GM12878 (cell line): ENCODE measurements at regions not wholly inside any gene's neighbourhood (a gene's known extent, or its start where the extent isn't known, plus 50 kb on each side); places are given as distances from the start of the nearest gene placed in this dataset.

Experiments
- ATAC-seq: fragments of 200-7000 bp; cut with Tn5 transposase; 3 replicates; pipeline ENCODE4 v1.9.1; 2020; ENCODE audit warnings: mild to moderate bottlenecking, moderate library complexity
- BruUV-seq: library from RNA; stranded (reverse); fragments of 400-500 nt; replicated peaks from 2 replicates; lab custom pipeline; 2021; lab: Mats Ljungman, UMichigan
- CTCF ChIA-PET: fragments of 300-600 bp; sonication (Branson Sonifier 250); formaldehyde crosslinking; extraction: SDS; loops from one replicate; lab custom pipeline; 2021; ENCODE audit warnings: inconsistent platforms; lab: Yijun Ruan, JAX
- POLR2A ChIA-PET: fragments of 350-600 bp; formaldehyde crosslinking; extraction: SDS; loops from one replicate; lab custom pipeline; 2021; ENCODE audit warnings: inconsistent platforms; lab: Charles Lee
- RAD21 ChIA-PET: fragments of 300-600 bp; sonication (Branson Sonifier 250); formaldehyde crosslinking; loops from one replicate; lab custom pipeline; 2023; ENCODE audit warnings: antibody characterized with exemption; ENCODE audit not compliant: unreplicated experiment; lab: Charles Lee
- SMC1A ChIA-PET: fragments of 300-600 bp; sonication (Branson Sonifier 250); formaldehyde crosslinking; loops from one replicate; lab custom pipeline; 2023; ENCODE audit not compliant: unreplicated experiment, uncharacterized antibody; lab: Charles Lee
- DNase-seq: peaks from one replicate; pipeline ENCODE4 v3.0.0-alpha.2; 2011; ENCODE audit warnings: low read depth, low spot score
- FAIRE-seq: peaks from 3 replicates; lab custom pipeline; 2011; peaks lifted over from hg19 to GRCh38; lab: Jason Lieb, UNC
- H2AFZ ChIP-seq: 2 replicates; pipeline ENCODE4 v1.6.0; 2011; ENCODE audit warnings: low read depth, low read length, control low read depth; ENCODE audit not compliant: control insufficient read depth
- H3K27ac ChIP-seq: 2 replicates; pipeline ENCODE4 v1.5.1; 2011; ENCODE audit warnings: control low read depth; ENCODE audit not compliant: control insufficient read depth, insufficient read depth
- H3K27me3 ChIP-seq, 2 experiments: replicated peaks in 1 of 2; 2 replicates each; pipeline versions ENCODE4 v1.6.0 to v1.6.1; 2011; ENCODE audit warnings: low read length in 1 of 2; ENCODE audit not compliant: control insufficient read depth in 2 of 2, insufficient read depth in 2 of 2
- H3K36me3 ChIP-seq, 2 experiments: 2 replicates each; pipeline ENCODE4 v1.5.1; 2011; ENCODE audit warnings: low read length in 1 of 2; ENCODE audit not compliant: control insufficient read depth in 2 of 2, insufficient read depth in 2 of 2
- H3K4me1 ChIP-seq: 2 replicates; pipeline ENCODE4 v1.6.1; 2011; ENCODE audit warnings: mild to moderate bottlenecking, low read length, moderate library complexity, mixed read lengths; ENCODE audit not compliant: control insufficient read depth, insufficient read depth
- H3K4me2 ChIP-seq: 2 replicates; pipeline ENCODE4 v1.6.0; 2011; ENCODE audit warnings: control low read depth; ENCODE audit not compliant: control insufficient read depth, insufficient read depth
- H3K4me3 ChIP-seq: fragments of 200-600 bp; sonication (generic); 2 replicates; pipeline ENCODE4 v1.5.1; 2016
- H3K79me2 ChIP-seq: 2 replicates; pipeline ENCODE4 v1.6.0; 2011; ENCODE audit warnings: low read length; ENCODE audit not compliant: control insufficient read depth, insufficient read depth
- H3K9ac ChIP-seq: 2 replicates; pipeline ENCODE4 v1.8.0; 2011; ENCODE audit warnings: low read length, control low read depth, mixed read lengths; ENCODE audit not compliant: control insufficient read depth, insufficient read depth
- H3K9me3 ChIP-seq: replicated peaks from 3 replicates; pipeline ENCODE4 v1.5.1; 2011; ENCODE audit warnings: mild to moderate bottlenecking, low read length; ENCODE audit not compliant: control insufficient read depth, insufficient read depth
- H4K20me1 ChIP-seq: 2 replicates; pipeline ENCODE4 v1.6.0; 2011; ENCODE audit not compliant: control insufficient read depth, insufficient read depth
- IKZF1 ChIP-seq: fragments of 450-650 bp; conservative IDR thresholded peaks from 2 replicates; pipeline ENCODE4 v1.6.1; 2017; ENCODE audit warnings: antibody characterized with exemption, mild to moderate bottlenecking
- IKZF2 ChIP-seq, 2 experiments: fragments of 450-650 bp; IDR thresholded peaks; 2 replicates each; pipeline ENCODE4 v1.6.1; 2017; ENCODE audit warnings: mild to moderate bottlenecking in 2 of 2, moderate library complexity in 2 of 2
- JUNB ChIP-seq: IDR thresholded peaks from 2 replicates; pipeline ENCODE4 v1.6.1; 2016; ENCODE audit warnings: antibody characterized with exemption, mild to moderate bottlenecking
- NR2F1 ChIP-seq: fragments of 450-650 bp; conservative IDR thresholded peaks from 2 replicates; pipeline ENCODE4 v1.6.1; 2017; ENCODE audit warnings: mild to moderate bottlenecking
- RB1 ChIP-seq: fragments of 450-650 bp; formaldehyde crosslinking; IDR thresholded peaks from 2 replicates; pipeline ENCODE4 v1.6.1; 2017; ENCODE audit warnings: mild to moderate bottlenecking, borderline replicate concordance
- SMAD1 ChIP-seq: fragments of 450-650 bp; IDR thresholded peaks from 2 replicates; pipeline ENCODE4 v1.6.1; 2018; ENCODE audit warnings: mild to moderate bottlenecking, low read depth; ENCODE audit not compliant: partially characterized antibody
- SUZ12 ChIP-seq: fragments of 200-600 bp; sonication (generic); IDR thresholded peaks from one replicate; pipeline ENCODE4 v1.6.1; 2018; ENCODE audit warnings: antibody characterized with exemption, mild to moderate bottlenecking; ENCODE audit not compliant: unreplicated experiment
- ZNF217 ChIP-seq: fragments of 450-650 bp; IDR thresholded peaks from 2 replicates; pipeline ENCODE4 v1.6.1; 2017; ENCODE audit warnings: antibody characterized with exemption, mild to moderate bottlenecking
- ZZZ3 ChIP-seq: IDR thresholded peaks from 2 replicates; pipeline ENCODE4 v1.6.1; 2011; ENCODE audit warnings: low read depth; ENCODE audit not compliant: control insufficient read depth, insufficient read length
- WGBS: methylation state at CpG from one replicate; pipeline ENCODE4 v1.1.6; 2016; ENCODE audit warnings: low lambda C conversion rate; ENCODE audit not compliant: insufficient replicate concordance, insufficient coverage; ENCODE audit errors: missing lambda C conversion rate; 5-methylcytosine and 5-hydroxymethylcytosine counted together
- in situ Hi-C: fragments of 300-500 bp; cut with MboI; formaldehyde crosslinking; loops from 9 replicates; pipeline ENCODE4 v1.14.3; 2018; ENCODE audit warnings: mixed read lengths
- intact Hi-C: fragments of 100-400 bp; cut with micrococcal nuclease; formaldehyde crosslinking; loops from one replicate; pipeline ENCODE4 v1.14.2; 2022; ENCODE audit not compliant: unreplicated experiment
- TF ChIP-seq, protein P1 (sequence below): fragments of 450-650 bp; IDR thresholded peaks from 2 replicates; pipeline ENCODE4 v1.6.1; 2016; ENCODE audit warnings: mild to moderate bottlenecking, moderate library complexity, borderline replicate concordance

DNA sequence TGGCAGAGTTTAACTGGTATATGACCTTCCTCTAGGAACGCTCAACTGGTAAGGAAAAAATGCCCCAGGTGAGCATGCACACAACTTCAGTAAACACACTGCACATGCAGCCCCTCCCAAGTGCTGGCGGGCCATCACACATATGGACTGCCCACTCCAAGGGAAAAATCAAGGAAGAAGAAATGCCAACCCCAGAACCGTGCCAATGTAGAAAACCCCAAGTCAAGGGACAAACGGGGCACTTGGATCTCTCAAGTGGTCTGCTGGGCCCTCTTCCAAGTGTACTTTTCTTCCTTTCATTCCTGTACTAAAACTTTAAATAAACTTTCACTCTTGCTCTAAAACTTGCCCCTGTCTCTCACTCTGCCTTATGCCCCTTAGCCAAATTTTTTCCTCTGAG, 76.4 kb upstream of the ACVR1 start:
- RAD21 ChIA-PET: no interaction called here
- Histone ChIP-seq H4K20me1 (no peaks in the 10 kb centered on the region), H3K27ac (no peak overlapping the region), H3K36me3 (no peaks in the 10 kb centered on the region), H3K79me2 (no peaks in the 10 kb centered on the region), H3K27me3 (no peaks in the 10 kb centered on the region), H3K9ac (no peak overlapping the region), H3K4me3 (no peak overlapping the region), H3K4me2 (no peak overlapping the region), H2AFZ (no peak overlapping the region), H3K9me3 (no peaks in the 10 kb centered on the region; the same call in 2 of the 3 replicates), H3K4me1 (no peaks in the 10 kb centered on the region)
- intact Hi-C loops (no loop called here), in situ Hi-C loops (no loop called here)
- FAIRE-seq (no peak), ATAC-seq (no peak), DNase-seq (no peak)
- CTCF ChIA-PET: no interaction called here
- POLR2A ChIA-PET: no interaction called here
- WGBS: 37% methylated on average over 4 of the region's 4 CpGs
- no peak for TF ChIP-seq JUNB
- TF ChIP-seq, protein P1, sequence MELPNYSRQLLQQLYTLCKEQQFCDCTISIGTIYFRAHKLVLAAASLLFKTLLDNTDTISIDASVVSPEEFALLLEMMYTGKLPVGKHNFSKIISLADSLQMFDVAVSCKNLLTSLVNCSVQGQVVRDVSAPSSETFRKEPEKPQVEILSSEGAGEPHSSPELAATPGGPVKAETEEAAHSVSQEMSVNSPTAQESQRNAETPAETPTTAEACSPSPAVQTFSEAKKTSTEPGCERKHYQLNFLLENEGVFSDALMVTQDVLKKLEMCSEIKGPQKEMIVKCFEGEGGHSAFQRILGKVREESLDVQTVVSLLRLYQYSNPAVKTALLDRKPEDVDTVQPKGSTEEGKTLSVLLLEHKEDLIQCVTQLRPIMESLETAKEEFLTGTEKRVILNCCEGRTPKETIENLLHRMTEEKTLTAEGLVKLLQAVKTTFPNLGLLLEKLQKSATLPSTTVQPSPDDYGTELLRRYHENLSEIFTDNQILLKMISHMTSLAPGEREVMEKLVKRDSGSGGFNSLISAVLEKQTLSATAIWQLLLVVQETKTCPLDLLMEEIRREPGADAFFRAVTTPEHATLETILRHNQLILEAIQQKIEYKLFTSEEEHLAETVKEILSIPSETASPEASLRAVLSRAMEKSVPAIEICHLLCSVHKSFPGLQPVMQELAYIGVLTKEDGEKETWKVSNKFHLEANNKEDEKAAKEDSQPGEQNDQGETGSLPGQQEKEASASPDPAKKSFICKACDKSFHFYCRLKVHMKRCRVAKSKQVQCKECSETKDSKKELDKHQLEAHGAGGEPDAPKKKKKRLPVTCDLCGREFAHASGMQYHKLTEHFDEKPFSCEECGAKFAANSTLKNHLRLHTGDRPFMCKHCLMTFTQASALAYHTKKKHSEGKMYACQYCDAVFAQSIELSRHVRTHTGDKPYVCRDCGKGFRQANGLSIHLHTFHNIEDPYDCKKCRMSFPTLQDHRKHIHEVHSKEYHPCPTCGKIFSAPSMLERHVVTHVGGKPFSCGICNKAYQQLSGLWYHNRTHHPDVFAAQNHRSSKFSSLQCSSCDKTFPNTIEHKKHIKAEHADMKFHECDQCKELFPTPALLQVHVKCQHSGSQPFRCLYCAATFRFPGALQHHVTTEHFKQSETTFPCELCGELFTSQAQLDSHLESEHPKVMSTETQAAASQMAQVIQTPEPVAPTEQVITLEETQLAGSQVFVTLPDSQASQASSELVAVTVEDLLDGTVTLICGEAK: no peak
- TF ChIP-seq SMAD1: no peak
- no peak for TF ChIP-seq IKZF1
- no peak for TF ChIP-seq RB1
- no peak for TF ChIP-seq ZZZ3
- TF ChIP-seq IKZF2 (IDR thresholded peaks at IDR 0.05): no peak
- TF ChIP-seq SUZ12: no peak
- TF ChIP-seq ZNF217: no peak
- no peak for TF ChIP-seq NR2F1
- BruUV-seq: no TSS peak
- SMC1A ChIA-PET: no interaction called here
